Lung (tissue), 11 donors: ENCODE measurements at regions not wholly inside any gene's neighbourhood (a gene's known extent, or its start where the extent isn't known, plus 50 kb on each side); places are given as distances from the start of the nearest gene placed in this dataset.
A peak's percentile ranks its signal among the peaks of the same experiment; 100 is the strongest.

Experiments used
- ATAC-seq: fragments of 200-7000 bp; cut with Tn5 transposase; one replicate; pipeline ENCODE4 v1.9.1; 2020; ENCODE audit warnings: moderate number of reproducible peaks; ENCODE audit not compliant: insufficient read depth, low FRiP score
- DNase-seq, 3 donors: peaks; one replicate each; pipeline ENCODE4 v3.0.0-alpha.2; 2013 to 2017
- H3K27ac ChIP-seq, 2 donors: one replicate each; pipeline ENCODE4 v1.5.1; 2013; ENCODE audit warnings: mild to moderate bottlenecking in 2 of 2, moderate library complexity in 2 of 2, control low read depth in 1 of 2, inconsistent platforms in 1 of 2, low read depth in 1 of 2, low read length in 1 of 2
- H3K27me3 ChIP-seq, 3 donors: one replicate each; pipeline ENCODE4 v1.5.1; 2013; ENCODE audit warnings: low read length in 2 of 3; ENCODE audit not compliant: control insufficient read depth in 3 of 3, insufficient read depth in 3 of 3
- H3K36me3 ChIP-seq, 4 donors: one replicate each; pipeline ENCODE4 v1.5.1; 2013; ENCODE audit warnings: low read length in 4 of 4, mild to moderate bottlenecking in 1 of 4, moderate library complexity in 1 of 4; ENCODE audit not compliant: control insufficient read depth in 4 of 4, insufficient read depth in 4 of 4
- H3K4me1 ChIP-seq, 5 donors: one replicate each; pipeline ENCODE4 v1.5.1; 2013; ENCODE audit warnings: low read length in 5 of 5, mild to moderate bottlenecking in 2 of 5, moderate library complexity in 1 of 5; ENCODE audit not compliant: control insufficient read depth in 5 of 5, insufficient read depth in 5 of 5
- H3K4me3 ChIP-seq: one replicate; pipeline ENCODE4 v1.5.1; 2013; ENCODE audit warnings: mild to moderate bottlenecking, control low read depth, moderate library complexity
- H3K9ac ChIP-seq, 2 donors: one replicate each; pipeline ENCODE4 v1.5.1; 2013; ENCODE audit warnings: low read length in 2 of 2, control low read depth in 1 of 2; ENCODE audit not compliant: insufficient read depth in 1 of 2
- H3K9me3 ChIP-seq, 4 donors: one replicate each; pipeline ENCODE4 v1.5.1; 2013; ENCODE audit warnings: low read length in 3 of 4, mild to moderate bottlenecking in 1 of 4, moderate library complexity in 1 of 4; ENCODE audit not compliant: control insufficient read depth in 4 of 4, insufficient read depth in 3 of 4
- WGBS, 2 donors: extraction: QIAGEN DNeasy Blood & Tissue Kit; methylation state at CpG; one replicate each; pipeline ENCODE4 v1.1.7; 2013; 5-methylcytosine and 5-hydroxymethylcytosine counted together
- TF ChIP-seq, protein P1 (sequence below): IDR thresholded peaks from 2 replicates; pipeline ENCODE4 v1.5.1; 2012; ENCODE audit warnings: mild to moderate bottlenecking; ENCODE audit errors: control extremely low read depth, extremely low read depth
- donor health status: control.
- donor health status: control.
- donor health status: Bipolar disorder and iron deficiency.
- donor health status: healthy.
- donor health status: DM: yes; HTN: yes; CAD: no.

DNA sequence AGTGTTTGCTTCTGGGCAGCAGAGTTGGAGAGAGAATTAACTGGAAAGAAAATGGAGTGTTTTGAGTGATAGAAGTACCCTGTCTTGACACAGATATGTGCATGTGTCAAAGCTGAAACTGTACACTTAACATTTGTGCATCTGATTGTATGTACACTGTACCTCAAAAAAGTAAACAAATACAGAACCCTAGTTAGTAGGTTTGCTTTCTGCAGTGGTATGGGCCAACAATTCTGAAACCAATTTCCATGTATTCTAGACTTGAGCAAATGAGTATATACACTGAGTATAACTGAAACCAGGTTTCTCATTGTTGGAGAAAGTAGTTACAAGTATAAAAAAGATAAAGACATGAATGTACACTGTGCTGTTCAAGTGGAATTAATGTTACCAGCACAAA, 52.4 kb downstream of the ELAPOR2 start:
- Histone ChIP-seq H3K27me3 (no peaks in the 10 kb centered on the region), H3K9ac (no peak overlapping the region), H3K36me3 (no peaks in the 10 kb centered on the region), H3K9me3 (no peaks in the 10 kb centered on the region), H3K4me1 (peaks cover 0 to 7% (median 5%) of the 10 kb centered on the region in 5 donors), H3K4me3 (no peak overlapping the region), H3K27ac (no peak overlapping the region)
- no peak for DNase-seq
- ATAC-seq, result no peak
- TF ChIP-seq, protein P1, sequence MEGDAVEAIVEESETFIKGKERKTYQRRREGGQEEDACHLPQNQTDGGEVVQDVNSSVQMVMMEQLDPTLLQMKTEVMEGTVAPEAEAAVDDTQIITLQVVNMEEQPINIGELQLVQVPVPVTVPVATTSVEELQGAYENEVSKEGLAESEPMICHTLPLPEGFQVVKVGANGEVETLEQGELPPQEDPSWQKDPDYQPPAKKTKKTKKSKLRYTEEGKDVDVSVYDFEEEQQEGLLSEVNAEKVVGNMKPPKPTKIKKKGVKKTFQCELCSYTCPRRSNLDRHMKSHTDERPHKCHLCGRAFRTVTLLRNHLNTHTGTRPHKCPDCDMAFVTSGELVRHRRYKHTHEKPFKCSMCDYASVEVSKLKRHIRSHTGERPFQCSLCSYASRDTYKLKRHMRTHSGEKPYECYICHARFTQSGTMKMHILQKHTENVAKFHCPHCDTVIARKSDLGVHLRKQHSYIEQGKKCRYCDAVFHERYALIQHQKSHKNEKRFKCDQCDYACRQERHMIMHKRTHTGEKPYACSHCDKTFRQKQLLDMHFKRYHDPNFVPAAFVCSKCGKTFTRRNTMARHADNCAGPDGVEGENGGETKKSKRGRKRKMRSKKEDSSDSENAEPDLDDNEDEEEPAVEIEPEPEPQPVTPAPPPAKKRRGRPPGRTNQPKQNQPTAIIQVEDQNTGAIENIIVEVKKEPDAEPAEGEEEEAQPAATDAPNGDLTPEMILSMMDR, result no peak

DNA sequence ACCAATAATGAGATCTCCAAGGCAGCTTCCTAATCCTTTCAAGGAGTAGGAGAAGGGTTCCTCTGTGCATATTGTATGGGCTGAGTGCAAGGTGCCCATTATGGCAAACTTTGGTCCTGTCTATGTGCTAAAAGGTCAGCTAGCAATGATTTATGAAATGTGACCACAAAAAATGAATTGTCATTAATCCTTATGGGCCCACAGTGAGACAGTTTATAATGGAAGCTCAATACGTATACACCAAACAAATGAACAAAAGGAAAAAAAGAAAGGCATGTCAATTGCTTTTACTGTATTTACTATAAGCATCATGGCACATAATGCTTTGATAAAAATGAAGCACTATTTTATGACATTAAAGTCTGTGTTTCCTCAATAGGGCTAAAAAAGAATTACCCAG, 54.5 kb downstream of the ELAPOR2 start:
- H3K9me3 ChIP-seq, result no peaks in the 10 kb centered on the region
- 92 to 94% methylated on average over 1 of the region's 1 CpG for WGBS, 2 donors
- H3K9ac ChIP-seq, result no peak overlapping the region
- peaks cover 0 to 25% (median 9%) of the 10 kb centered on the region in 5 donors for H3K4me1 ChIP-seq
- H3K27me3 ChIP-seq, result no peaks in the 10 kb centered on the region
- no peaks in the 10 kb centered on the region for H3K36me3 ChIP-seq
- H3K4me3 ChIP-seq, result no peak overlapping the region
- no peak overlapping the region for H3K27ac ChIP-seq
- ATAC-seq, result no peak
- TF ChIP-seq, protein P1, result no peak
- DNase-seq, result no peak

DNA sequence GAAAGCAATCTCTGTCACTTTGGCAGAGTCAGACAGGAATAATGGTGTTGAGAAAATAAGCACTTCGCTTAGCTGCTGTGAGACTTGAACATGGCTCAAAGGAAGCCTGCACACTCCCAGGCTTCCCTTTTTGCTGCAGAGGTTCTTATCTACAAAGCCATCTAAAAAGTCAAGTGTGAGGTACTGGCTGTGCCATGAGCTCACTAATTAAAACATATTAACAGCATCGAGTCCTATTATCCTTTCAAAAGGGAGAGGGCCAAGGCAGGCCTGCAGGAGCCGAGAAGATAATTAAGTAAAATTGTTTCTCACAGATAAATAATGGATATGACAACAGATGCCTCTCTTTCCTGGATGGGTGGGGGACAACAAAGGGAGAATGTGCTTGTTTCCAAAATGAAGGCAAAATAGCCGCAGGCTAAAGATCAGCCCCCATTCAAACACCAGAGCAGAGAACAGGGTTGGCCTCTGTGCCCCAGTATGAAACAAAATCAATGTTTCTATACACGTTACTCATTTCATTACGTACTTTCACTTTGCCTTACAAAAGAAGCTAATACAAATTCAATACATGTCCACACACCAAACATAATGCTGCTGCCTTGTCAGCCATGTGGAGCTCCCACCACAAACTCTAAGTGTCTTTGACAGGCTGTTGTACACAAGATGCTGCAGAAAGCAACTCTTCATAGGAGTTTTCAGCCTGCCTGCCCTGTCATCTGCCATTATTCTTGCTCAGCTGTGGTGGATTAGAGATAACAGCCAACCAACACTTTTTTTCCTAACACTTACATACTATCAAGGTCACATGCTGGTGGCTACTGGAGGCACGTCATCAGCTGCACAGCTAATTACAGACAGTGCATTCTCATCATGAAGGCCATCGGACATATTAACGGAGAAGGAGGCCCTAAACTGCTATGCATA, 55.3 kb downstream of the ELAPOR2 start:
- ATAC-seq, result no peak
- 50 to 56% methylated on average over 9 of the region's 9 CpGs for WGBS, 2 donors
- peak in 2 of 3 donors; percentile 16 to 34 for DNase-seq
- no peak overlapping the region for H3K27ac ChIP-seq
- no peaks in the 10 kb centered on the region for H3K36me3 ChIP-seq
- H3K4me3 ChIP-seq, result no peak overlapping the region
- peaks cover 0 to 29% (median 12%) of the 10 kb centered on the region in 5 donors for H3K4me1 ChIP-seq
- TF ChIP-seq, protein P1, result no peak
- no peaks in the 10 kb centered on the region for H3K27me3 ChIP-seq
- H3K9me3 ChIP-seq, result no peaks in the 10 kb centered on the region
- H3K9ac ChIP-seq, result peak overlapping the region in 1 of 2 donors; percentile 34
